OCI-LY7 (cell line): ENCODE measurements at regions not wholly inside any gene's neighbourhood (a gene's known extent, or its start where the extent isn't known, plus 50 kb on each side); places are given as distances from the start of the nearest gene placed in this dataset.

Experiments used
- BruUV-seq: library from RNA; stranded (reverse); fragments of 400-500 nt; replicated peaks from 2 replicates; lab custom pipeline; 2021; lab: Mats Ljungman, UMichigan
- CTCF ChIA-PET: fragments of 300-600 bp; sonication (Branson Sonifier 250); formaldehyde crosslinking; loops from one replicate; lab custom pipeline; 2022; ENCODE audit warnings: antibody characterized with exemption; ENCODE audit not compliant: unreplicated experiment; lab: Charles Lee
- POLR2A ChIA-PET: fragments of 300-600 bp; sonication (Branson Sonifier 250); formaldehyde crosslinking; loops from one replicate; lab custom pipeline; 2022; ENCODE audit warnings: antibody characterized with exemption; lab: Charles Lee
- DNase-seq: peaks from one replicate; pipeline ENCODE4 v3.0.0-alpha.2; 2015; ENCODE audit warnings: low spot score
- H2AFZ ChIP-seq: fragments of 200-600 bp; sonication (generic), shearing (Covaris generic); 2 replicates; pipeline ENCODE4 v1.6.1; 2014; ENCODE audit warnings: mild to moderate bottlenecking, antibody characterized with exemption, low read length, moderate library complexity
- H3K27ac ChIP-seq: fragments of 200-600 bp; sonication (generic); 2 replicates; pipeline ENCODE4 v1.5.1; 2014; ENCODE audit warnings: mixed run types, low read depth, mild to moderate bottlenecking, moderate library complexity, low read length, inconsistent platforms; ENCODE audit not compliant: poor library complexity, severe bottlenecking
- H3K36me3 ChIP-seq: fragments of 200-600 bp; sonication (generic); 2 replicates; pipeline ENCODE4 v1.6.1; 2014; ENCODE audit warnings: mild to moderate bottlenecking, antibody characterized with exemption, low read length, moderate library complexity, mixed read lengths; ENCODE audit not compliant: insufficient read depth
- H3K4me1 ChIP-seq: fragments of 200-600 bp; sonication (generic); 2 replicates; pipeline ENCODE4 v1.5.1; 2014; ENCODE audit warnings: mild to moderate bottlenecking, low read length; ENCODE audit not compliant: insufficient read depth, poor library complexity, severe bottlenecking
- H3K4me2 ChIP-seq: fragments of 200-600 bp; sonication (generic); 2 replicates; pipeline ENCODE4 v1.6.1; 2014; ENCODE audit warnings: mild to moderate bottlenecking, low read length
- H3K4me3 ChIP-seq: fragments of 200-600 bp; sonication (generic); 2 replicates; pipeline ENCODE4 v1.5.1; 2014; ENCODE audit warnings: mild to moderate bottlenecking, low read depth, low read length; ENCODE audit not compliant: poor library complexity, severe bottlenecking
- H3K79me2 ChIP-seq: fragments of 200-600 bp; sonication (generic); 2 replicates; pipeline ENCODE4 v1.6.1; 2016; ENCODE audit warnings: low read depth, mild to moderate bottlenecking, low read length, moderate library complexity, mixed read lengths; ENCODE audit not compliant: insufficient read depth
- H3K9me2 ChIP-seq: fragments of 200-600 bp; sonication (generic); 2 replicates; pipeline ENCODE4 v1.6.1; 2016; ENCODE audit warnings: mild to moderate bottlenecking, low read length, mixed read lengths; ENCODE audit not compliant: insufficient read depth
- H3K9me3 ChIP-seq: fragments of 200-600 bp; sonication (generic); 2 replicates; pipeline ENCODE4 v1.6.1; 2014; ENCODE audit warnings: mild to moderate bottlenecking, mixed run types, low read length, mixed read lengths
- H4K20me1 ChIP-seq: fragments of 200-600 bp; sonication (generic); 2 replicates; pipeline ENCODE4 v1.6.1; 2014; ENCODE audit warnings: mild to moderate bottlenecking, antibody characterized with exemption, low read length, moderate library complexity, mixed read lengths; ENCODE audit not compliant: insufficient read depth
- CTCF ChIP-seq: fragments of 200-600 bp; sonication (generic); conservative IDR thresholded peaks from 2 replicates; pipeline ENCODE4 v1.5.1; 2014; ENCODE audit warnings: mild to moderate bottlenecking, antibody characterized with exemption, low read length, moderate library complexity, mixed read lengths
- EZH2phosphoT487 ChIP-seq: fragments of 200-600 bp; sonication (generic); IDR thresholded peaks from 2 replicates; pipeline ENCODE4 v1.6.1; 2018; ENCODE audit warnings: low read depth, borderline replicate concordance, mild to moderate bottlenecking, mixed run types, antibody characterized with exemption, low read length, moderate library complexity, mixed read lengths
- intact Hi-C: fragments of 100-400 bp; cut with micrococcal nuclease; formaldehyde crosslinking; loops from one replicate; pipeline ENCODE4 v1.10.0; 2022; ENCODE audit not compliant: unreplicated experiment

- POLR2A ChIA-PET, result no interaction called here
- no peak overlapping the region for H2AFZ ChIP-seq
- H3K36me3 ChIP-seq, result no peaks in the 10 kb centered on the region
- no peaks in the 10 kb centered on the region for H3K9me3 ChIP-seq
- H3K27ac ChIP-seq, result no peak overlapping the region
- H3K4me3 ChIP-seq, result no peak overlapping the region
- H3K9me2 ChIP-seq, result no peaks in the 10 kb centered on the region
- no TSS peak for BruUV-seq
- H4K20me1 ChIP-seq, result no peaks in the 10 kb centered on the region
- no peak for DNase-seq
- TF ChIP-seq EZH2phosphoT487 (no peak), CTCF (no peak)
- no peak overlapping the region for H3K4me2 ChIP-seq
- no peaks in the 10 kb centered on the region for H3K4me1 ChIP-seq
- no peaks in the 10 kb centered on the region for H3K79me2 ChIP-seq
- CTCF ChIA-PET, result no interaction called here
- intact Hi-C loops, result no loop called here
These were observed 256.1 kb upstream of the SYT4 start for GRCh38 chr18:43533371-43533770.

DNA sequence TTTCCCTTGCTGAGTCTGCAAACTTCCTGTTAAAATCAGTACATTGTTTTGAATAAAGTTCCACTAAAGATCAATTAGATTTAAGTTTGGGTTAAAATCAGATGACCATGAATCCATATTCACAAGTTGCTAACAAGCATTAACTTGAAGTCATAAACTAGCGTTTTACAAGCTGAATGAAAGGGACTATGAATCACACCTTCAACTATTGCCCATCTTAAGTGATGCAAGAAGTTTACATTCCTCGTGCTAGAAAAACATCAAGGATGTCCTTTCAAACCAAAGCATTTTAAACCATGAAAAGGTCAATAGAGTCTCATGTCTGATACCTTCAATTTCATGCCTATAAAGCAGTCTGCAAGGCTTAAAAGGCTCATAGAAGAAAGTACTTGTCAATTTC lies 257.2 kb upstream of the SYT4 start:
- Histone ChIP-seq H3K27ac (no peak overlapping the region), H3K79me2 (no peaks in the 10 kb centered on the region), H2AFZ (no peak overlapping the region), H3K4me2 (no peak overlapping the region), H4K20me1 (no peaks in the 10 kb centered on the region), H3K4me1 (no peaks in the 10 kb centered on the region), H3K36me3 (no peaks in the 10 kb centered on the region), H3K4me3 (no peak overlapping the region), H3K9me2 (no peaks in the 10 kb centered on the region), H3K9me3 (no peaks in the 10 kb centered on the region)
- ChIA-PET CTCF (no interaction called here), POLR2A (no interaction called here)
- BruUV-seq, result no TSS peak
- no peak for TF ChIP-seq CTCF
- no peak for TF ChIP-seq EZH2phosphoT487
- intact Hi-C loops, result no loop called here
- DNase-seq, result no peak

- no peaks in the 10 kb centered on the region for H3K9me3 ChIP-seq
- no TSS peak for BruUV-seq
- H3K4me3 ChIP-seq, result no peak overlapping the region
- no peaks in the 10 kb centered on the region for H3K4me1 ChIP-seq
- TF ChIP-seq CTCF (no peak), EZH2phosphoT487 (no peak)
- ChIA-PET POLR2A (interaction anchor here (0.7 kb wide), 1 partner anchor 452 kb away, joined by 3 read pairs; no protein-coding TSS in a partner anchor), CTCF (no interaction called here)
- no peak overlapping the region for H3K27ac ChIP-seq
- no peaks in the 10 kb centered on the region for H3K36me3 ChIP-seq
- H3K79me2 ChIP-seq, result no peaks in the 10 kb centered on the region
- H3K9me2 ChIP-seq, result no peaks in the 10 kb centered on the region
- DNase-seq, result no peak
- H3K4me2 ChIP-seq, result no peak overlapping the region
- intact Hi-C loops, result no loop called here
- no peaks in the 10 kb centered on the region for H4K20me1 ChIP-seq
- no peak overlapping the region for H2AFZ ChIP-seq
These were observed 262.6 kb upstream of the SYT4 start for GRCh38 chr18:43539862-43540261.
